ENCODE measurements at regions not wholly inside any gene's neighbourhood (a gene's known extent, or its start where the extent isn't known, plus 50 kb on each side); places are given as distances from the start of the nearest gene placed in this dataset.

DNA sequence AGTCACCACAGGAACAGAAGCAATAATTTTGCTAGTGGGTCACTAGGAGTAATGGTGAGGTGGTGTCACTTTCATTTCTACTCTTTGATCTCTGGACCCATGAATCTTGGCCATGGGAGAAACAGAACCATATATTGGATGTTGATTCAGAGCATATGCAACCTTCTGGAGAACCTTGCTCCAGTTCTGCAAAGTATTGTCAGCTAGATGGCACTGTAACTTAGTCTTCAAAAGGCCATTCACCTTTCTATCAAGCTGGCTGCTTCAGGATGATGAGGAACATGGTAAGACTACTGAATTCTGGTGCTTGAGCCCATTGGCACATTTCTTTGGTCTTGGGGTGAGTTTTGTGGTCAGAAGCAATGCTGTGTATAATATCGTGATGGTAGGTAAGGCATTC lies 129.1 kb upstream of the FBN2 start:
- DNase-seq (ENCODE audit: low read depth in 2 of 2): no peak

DNA sequence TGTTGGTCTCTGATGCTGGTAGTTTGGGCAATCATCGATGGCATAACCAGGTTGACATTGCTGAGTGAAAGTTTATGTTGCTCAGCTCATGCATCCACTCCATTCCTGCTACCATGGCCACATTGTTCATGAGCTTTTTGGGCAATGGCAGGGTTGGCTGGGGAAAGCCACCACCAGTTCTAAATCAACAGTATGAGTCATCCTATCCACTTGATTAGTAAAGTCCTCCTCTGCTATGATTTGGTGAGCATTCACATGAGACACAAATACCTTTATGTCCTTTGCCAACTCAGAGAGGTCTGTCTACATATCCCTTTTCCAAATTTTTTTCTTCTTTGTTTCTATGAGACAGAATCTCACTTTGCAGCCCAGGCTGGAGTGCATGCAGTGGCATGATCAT lies 129.7 kb upstream of the FBN2 start:
- no peak for DNase-seq (ENCODE audit: low read depth in 2 of 2)

DNA sequence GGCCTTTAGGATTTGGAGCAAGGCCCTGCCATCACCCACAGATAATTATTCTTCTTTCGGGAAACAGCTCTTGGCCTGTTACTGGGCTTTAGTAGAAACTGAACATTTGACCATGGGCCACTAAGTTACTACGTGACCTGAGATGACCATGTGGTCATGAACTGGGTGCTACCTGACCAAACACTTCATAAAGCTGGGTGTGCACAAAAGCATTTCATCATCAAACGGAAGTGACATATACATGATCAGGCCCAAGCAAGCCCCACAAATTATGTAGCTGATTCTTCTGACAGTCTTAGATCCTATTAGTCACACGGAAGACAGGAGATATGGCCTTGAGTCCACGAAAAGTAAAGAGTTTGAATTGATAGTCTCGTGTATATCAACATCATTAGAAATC lies 130.9 kb upstream of the FBN2 start:
- no peak for DNase-seq (ENCODE audit: low read depth in 2 of 2)

DNA sequence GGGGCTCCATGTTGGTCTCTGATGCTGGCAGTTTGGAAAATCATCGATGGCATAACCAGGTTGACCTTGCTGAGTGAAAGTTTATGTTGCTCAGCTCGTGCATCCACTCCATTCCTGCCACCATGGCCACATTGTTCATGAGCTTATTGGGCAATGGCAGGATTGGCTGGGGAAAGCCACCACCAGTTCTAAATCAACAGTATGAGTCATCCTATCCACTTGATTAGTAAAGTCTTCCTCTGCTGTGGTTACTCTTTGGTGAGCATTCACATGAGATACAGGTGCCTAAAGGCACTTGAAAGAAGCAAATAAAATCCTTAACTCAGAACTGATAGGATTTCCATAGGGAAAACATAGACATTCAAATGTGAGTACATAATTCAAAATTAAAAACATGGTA lies 131.8 kb upstream of the FBN2 start:
- DNase-seq (ENCODE audit: low read depth in 2 of 2): no peak

DNA sequence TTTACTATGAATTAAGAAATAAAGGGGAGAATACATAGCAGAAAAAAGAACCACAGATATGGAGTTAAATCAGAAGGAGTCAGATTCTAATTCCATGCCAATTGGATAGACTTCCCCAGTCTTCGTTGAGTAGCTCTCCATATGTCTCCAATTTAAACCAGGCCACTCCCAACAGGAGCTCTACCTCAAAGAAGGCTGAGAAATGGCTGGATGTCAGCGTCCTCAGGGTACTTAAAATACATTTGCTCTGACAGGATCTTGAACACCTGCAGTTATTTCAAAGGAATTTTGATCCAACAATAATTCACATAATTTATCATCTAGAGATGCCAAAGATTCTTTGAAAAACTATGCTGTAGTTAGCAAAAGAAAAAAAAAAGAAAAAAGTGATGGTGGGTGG lies 133.9 kb upstream of the FBN2 start:
- no peak for DNase-seq (ENCODE audit: low read depth in 2 of 2)

DNA sequence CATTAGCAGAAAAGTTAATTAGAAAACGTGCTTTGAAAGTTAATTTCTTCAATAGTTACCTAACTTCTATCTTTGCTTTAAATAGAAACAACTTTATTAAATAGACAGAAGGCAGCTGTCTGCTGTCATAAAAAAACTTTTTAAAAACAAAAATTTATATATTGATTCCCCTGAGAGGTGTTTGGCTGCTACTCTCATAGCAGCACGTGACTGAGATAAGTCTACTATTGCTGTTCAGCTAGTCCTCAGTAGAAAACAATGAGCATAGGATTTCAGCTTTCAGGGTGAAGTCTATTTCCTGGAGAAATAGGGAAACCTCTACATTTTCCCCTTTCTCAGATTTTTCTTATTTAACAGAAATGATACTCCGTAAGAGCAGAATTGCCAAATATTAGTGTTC lies 135.0 kb upstream of the FBN2 start:
- DNase-seq (ENCODE audit: low read depth in 2 of 2): no peak

DNA sequence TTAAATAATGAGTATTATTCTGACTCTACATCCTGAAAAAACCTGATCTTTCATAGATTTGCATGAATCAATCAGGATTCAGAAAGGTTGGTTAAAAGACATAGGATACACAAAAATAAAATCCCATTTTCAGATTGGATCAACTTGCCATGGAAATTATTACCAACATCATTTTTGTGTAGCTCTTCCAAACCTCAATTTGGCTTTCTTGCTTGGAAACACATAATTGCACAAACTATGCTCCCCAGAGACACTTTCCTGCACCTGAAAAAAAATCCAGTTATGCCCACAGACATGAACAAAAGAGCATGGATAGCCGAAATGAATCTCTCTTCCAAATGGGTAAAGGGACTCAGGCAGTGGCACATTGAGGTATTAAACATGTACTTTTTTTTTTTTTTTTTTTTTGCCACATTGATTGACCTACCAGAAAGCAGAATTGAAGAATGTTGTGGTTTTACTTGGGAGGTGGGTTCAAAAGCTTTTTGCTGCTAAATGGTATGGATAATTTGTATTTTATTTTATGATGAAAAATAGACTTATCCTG lies 135.4 kb upstream of the FBN2 start:
- DNase-seq (ENCODE audit: low read depth in 2 of 2): no peak

DNA sequence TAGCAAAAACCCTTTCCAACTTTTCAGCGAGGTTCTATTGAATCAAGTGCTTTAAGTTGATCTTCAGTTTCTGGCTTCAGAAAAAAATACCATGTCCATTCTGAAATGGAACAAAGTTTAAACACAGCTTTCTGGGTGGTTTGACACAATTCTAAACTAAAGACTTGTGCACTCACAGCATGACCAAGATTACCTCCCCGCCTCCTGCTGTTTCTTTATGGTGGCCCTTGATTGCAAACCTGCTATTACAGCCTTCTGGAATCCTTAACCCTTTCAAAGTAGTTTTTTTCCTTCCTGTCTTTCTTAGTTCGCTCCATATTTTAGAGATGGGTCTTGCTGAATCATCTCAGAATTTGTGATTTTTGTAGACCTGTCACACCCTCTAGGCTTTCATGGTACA lies 135.9 kb upstream of the FBN2 start:
- no peak for DNase-seq (ENCODE audit: low read depth in 2 of 2)

DNA sequence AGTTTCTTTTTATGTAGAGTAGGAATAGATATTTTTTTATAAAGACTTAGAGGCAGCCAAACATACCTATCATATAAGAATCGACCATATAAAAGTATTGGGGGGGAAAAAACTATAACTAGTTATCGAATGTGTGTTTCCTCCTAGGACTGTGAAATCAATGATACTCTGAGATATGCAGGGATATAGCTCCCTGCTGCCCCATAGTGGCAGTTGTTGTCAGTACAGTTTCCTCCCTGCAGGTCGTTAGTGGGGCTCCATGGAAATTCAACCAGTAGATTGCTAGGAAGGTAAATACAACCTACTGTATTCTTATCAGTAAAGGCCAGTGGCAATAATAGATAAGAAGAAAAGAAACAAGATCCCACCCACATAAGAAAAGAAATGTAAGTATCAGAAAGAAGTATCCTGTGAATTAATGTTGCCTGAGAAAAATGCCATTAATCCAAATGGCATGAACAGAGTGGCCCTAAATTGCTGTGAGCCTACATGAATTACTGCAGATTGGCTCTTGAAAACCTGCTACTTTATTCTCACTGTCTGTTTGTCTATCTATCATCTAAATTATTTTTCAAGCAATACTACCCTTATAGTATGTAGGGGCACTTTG lies 136.9 kb upstream of the FBN2 start:
- no peak for DNase-seq (ENCODE audit: low read depth in 2 of 2)

DNA sequence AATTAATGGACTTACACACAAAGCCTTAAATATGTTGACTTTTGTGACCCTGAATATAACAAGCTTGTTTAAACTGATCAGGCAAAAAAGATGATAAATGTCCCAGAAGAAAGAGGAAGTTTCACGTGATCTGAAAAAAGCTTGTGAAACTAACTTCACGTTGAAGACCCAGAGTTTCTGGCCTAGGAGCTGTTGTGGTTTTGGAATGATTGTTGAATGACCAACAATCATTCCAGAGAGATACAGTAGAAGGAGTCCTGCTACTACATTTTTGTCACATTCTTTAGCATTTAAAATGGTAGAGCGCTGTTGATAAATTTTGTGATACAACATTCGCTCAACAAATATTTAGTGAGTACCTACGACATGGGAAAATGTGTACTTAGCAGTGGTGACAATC lies 143.1 kb upstream of the FBN2 start:
- no peak for DNase-seq (ENCODE audit: low read depth in 2 of 2)

DNA sequence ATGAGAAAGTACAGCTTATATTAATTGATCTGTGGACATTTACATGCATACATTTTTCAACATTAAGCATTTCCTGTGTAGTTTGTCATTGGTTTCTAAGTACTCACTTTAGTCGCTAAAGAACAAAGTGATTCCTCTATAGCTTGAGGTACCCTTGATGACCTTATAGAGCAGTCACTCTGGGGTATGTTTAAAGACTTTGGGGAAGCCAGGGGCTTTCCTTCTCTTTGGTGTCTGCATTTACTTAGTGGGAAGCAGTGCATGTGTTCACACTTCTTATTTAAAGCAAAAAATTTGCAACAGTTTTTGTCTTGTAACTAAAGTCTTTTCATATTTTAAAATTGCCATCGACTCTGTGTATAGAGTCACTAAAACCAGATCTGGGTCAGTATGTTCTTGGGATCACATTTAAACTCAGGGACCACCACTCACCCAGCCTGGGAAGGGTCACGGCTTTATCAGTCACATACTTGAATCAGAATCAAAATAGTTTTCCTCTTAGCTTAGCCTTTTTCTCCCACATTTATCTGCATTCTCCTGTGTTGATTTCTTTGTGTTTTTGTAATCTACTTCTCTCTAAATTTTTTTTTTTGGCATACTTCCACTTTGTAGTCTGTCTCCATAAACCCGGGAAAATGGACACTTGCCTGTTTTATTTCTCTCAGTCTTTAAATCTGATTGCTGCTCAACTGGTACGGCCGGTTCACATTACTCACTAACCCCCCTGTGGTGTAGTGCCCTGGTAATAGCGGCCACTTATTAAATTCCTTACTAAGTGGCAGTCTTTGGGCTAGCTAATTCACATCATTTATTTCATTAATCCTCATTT lies 143.9 kb upstream of the FBN2 start:
- no peak for DNase-seq (ENCODE audit: low read depth in 2 of 2)

DNA sequence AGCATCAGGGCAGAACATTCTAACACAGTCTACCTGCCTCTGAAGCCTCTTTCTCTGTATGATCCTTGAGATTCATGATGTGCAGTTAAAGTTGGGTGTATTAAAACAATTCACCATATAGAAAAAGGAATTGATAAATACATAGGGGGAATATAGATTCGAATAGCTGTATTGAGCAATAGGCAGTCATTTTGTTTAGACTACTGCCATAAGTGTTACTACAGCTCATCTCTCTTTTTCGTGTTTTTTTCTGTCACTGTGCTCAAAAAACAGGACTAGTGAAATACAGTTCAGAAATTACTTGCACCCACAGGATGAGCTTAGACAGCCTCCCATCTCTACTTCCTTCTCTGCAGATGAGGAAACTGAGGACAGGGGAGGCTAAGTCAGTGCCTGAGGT lies 144.6 kb upstream of the FBN2 start:
- no peak for DNase-seq (ENCODE audit: low read depth in 2 of 2)

DNA sequence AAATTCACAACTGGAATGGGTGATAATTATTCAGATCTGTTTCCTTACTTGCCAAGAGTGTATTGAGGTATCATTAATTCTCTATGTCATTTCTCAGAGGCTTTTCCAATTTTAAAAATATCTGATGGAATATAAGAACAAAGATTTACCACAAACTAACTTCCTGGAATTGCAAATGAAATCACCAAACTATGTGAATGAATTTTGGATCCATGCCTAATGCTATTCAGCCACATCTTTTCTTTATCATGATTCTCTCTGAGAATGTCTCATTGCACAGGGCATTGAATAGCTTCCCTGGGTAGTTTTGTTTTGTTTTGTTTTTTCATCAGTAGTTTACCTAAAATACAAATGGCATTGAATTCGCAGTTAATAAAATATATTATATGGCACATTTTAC lies 146.9 kb upstream of the FBN2 start:
- no peak for DNase-seq (ENCODE audit: low read depth in 2 of 2)

DNA sequence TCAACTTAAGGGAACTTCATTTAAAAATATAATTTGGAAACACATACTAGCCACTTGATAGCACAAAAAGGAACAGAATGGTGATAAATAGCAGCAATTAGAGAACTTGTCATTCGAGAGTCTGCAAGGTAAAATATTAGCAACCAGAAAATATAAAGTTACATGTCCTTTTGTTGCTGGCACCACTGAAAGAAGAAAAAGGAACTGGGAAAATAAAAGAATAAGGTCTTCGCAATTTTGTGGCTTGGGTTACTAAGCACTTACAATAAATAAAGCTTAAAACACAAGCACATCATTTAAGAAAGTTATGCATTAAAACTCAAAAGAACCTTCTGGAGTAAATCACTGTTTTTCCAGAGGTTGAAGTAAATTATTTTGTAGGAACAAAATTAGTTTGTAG lies 149.9 kb upstream of the FBN2 start:
- DNase-seq (ENCODE audit: low read depth in 2 of 2): no peak

DNA sequence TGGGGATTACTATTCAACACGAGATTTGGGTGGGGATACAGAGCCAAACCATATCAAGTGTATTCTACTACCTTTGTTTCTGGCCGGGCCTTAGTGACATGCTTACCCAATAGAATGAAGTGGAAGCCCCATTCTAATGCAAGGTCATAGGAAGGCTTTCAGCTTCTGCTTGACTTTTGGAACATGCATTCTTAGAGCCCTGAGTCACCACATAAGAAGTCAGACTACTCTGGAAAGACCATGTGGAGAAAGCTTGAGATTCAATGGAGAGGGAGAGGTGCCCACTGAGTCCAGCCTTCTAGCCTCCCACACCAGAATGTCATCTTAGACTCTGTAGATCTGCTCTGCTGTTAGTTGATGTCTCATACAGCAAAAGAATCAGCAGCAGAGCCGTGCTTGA lies 155.7 kb upstream of the FBN2 start:
- DNase-seq (ENCODE audit: low read depth in 2 of 2): no peak

DNA sequence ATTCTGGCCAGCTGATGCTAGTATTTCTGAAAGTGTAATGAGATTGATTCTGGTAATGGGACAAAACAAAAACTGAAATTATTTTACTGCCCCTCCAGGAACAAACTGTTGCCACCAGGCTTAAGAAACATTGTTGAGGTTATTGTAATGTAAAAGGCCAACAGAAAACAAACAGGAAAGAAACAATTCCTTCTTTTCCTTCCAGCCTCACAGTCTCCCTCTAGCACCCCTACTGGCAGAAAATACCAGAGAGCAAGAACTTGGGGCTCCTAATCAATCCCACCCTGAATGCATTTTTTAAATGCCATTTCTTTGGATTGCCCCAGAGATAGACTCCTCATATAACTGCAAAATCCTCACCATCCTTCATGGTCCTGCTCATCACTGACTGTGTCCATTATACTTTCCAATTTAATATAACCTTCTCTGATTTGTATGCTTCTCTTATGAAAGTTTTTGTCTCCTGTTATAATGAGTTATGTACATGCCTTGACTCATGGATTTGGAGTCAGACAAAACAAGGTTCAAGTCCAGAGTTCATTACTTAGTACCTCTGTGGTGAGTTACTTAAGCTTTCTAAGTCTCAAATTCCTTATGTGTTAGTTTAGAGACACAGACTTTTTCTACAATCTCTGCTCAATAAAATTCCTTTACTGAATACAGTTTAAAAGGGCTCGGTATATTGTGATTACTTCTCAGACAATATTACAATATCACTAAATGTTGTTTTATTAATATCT lies 157.9 kb upstream of the FBN2 start:
- DNase-seq (ENCODE audit: low read depth in 2 of 2): no peak

DNA sequence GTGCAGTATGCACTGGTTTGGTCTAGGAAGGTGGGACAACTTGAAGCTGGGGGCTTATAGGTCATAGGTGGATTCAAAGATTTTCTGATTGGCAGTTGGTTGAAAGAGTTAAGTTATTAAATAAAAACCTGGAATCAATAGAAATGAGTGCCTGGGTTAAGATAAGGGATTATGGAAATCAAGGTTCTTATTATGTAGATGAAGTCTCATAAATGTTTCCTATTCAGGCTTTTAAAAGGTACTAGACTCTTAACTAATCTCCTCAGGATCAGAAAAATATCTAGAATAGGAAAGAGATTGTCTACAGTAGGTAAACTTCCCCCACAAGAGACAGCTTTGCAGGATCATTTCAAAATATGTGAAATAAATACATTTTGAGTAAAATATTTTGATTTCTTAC lies 163.3 kb upstream of the FBN2 start:
- DNase-seq (ENCODE audit: low read depth in 2 of 2): no peak

DNA sequence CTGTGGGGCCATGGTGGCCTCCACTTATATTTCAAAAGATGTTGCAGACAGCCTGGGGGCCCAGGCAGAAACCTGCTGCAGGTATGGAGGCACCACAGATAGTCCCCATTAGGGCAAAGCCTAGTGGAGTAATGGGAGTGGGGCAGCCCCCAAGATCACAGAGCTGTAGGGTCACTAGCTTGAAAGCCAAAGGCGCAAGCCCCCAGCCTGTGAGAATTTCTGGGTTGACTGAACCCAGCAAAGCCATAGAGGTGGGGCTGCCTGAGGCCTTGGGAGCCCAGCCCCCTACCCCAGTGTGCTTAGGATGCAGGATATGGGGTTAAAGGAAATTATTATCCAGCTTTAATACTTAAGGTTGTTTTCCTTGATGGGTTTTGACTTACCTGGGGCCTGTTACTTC lies 165.3 kb upstream of the FBN2 start:
- no peak for DNase-seq (ENCODE audit: low read depth in 2 of 2)

DNA sequence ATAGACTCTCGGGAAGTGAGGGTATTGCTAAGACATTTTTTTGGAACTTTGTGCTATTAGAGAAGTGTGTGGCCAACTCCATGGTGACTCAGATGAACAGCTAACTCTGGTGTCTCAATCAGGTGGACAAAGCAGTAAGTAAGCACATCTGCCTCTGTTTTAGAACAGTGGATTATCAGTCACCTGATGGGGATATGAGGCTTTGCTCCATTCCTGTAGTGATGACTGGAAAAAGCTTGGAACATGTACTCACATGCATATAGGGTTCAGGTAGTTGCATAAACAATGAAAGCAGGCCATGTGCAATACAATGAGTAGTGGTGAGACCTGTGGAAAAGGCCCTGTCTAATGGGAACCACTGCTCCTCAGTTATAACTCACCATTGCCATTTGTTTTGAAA lies 168.2 kb upstream of the FBN2 start:
- DNase-seq (ENCODE audit: low read depth in 2 of 2): no peak

DNA sequence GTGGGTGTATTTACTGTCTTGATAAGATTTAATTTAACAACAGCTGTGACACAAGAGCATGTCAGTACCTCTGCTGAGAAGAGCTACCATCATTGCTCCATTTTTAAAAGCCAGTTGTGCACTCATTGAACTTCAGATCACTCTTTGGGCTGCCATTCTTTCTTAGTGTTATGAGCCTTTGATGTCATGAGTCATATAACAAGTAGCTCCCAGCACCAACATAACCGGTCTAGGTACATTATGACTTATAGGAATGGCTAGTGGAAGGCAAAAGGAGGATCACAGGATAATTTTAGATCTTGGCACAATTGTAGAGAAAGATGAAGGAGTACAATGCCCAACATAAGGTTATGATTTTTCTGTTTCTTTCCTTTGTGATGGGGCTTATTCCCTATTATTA lies 170.8 kb upstream of the FBN2 start:
- DNase-seq (ENCODE audit: low read depth in 2 of 2): no peak

DNA sequence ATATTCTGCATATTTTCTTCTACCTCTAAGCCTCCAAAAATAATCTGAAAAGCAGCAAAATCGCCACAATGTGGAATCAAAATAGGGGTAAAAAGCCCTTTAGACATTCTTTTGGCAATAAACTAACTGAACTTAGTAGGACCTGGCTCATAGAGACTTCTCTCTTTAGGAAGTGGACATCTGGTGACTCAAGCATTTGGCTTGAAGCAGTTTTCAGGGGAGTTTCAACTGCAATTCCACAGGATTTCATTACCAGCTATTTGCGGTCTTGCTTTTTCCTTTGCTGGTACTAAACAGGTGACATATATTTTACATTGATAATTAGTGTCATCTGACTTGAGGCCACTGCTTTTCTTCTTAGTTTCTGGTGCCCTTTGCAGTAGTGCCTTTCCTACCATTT lies 173.2 kb upstream of the FBN2 start:
- DNase-seq (ENCODE audit: low read depth in 2 of 2): no peak

DNA sequence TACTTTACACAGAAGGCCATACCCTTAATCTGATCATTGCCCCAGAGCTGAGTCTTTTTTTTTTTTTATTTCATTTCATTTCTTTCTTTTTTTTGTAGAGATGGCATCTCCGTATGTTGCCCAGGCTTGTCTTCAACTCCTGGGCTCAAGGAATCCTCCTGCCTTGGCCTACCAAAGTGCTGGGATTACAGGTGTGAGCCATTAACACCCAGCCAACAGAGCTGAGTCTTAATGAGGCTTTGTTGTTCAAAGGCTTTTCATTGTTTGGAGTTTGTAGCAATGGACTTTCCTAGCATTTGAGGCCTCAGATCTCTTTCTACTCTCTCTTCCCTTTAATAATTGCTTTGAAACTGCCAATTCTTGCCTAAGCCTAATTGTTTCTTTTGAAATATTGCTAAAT lies 176.5 kb upstream of the FBN2 start:
- DNase-seq (ENCODE audit: low read depth in 2 of 2): no peak

DNA sequence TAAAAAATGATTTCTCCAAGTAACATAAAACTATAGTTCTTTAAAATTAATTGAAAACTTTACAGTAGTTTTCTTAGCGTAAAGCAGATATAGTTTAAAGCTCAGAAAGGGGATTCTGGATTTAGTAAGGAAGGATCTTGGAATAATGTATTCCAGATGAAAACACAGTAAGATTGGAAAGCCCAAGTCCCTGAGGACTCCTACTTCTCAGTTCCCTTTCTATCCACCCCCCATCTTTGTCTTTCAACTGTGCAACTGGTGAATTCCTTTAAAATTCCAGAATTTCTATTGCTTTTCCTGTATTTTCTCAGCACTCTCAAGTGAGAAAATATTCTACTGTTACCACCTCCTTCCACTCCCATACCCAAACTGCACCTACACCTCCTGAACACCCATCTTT lies 184.5 kb upstream of the FBN2 start:
- no peak for DNase-seq (ENCODE audit: low read depth in 2 of 2)

All from stimulated activated CD8-positive, alpha-beta memory T cell treated with anti-CD3 and anti-CD28 coated beads, Interleukin-7, amount 100 ng/mL, for 4 hours (primary cell).